IPS DF 4.7 (cell line): ENCODE measurements at regions not wholly inside any gene's neighbourhood (a gene's known extent, or its start where the extent isn't known, plus 50 kb on each side); places are given as distances from the start of the nearest gene placed in this dataset.

Source experiments
- DNase-seq: peaks from one replicate; pipeline ENCODE4 v3.0.0-alpha.2; 2013; ENCODE audit warnings: low spot score; ENCODE audit errors: extremely low read depth

GRCh38 chr1:213934649-213935048 is 53.1 kb upstream of the PROX1 start:
- DNase-seq, result no peak

- DNase-seq, result no peak
Observed at GRCh38 chr1:213936571-213936970, 51.2 kb upstream of the PROX1 start.
